Mucosa of descending colon (tissue), 3 donors: ENCODE measurements at regions not wholly inside any gene's neighbourhood (a gene's known extent, or its start where the extent isn't known, plus 50 kb on each side); places are given as distances from the start of the nearest gene placed in this dataset.
"Not testable (repeated sequence)": the region's sequence is repeated elsewhere in the genome, so short reads cannot be mapped to it uniquely, and the experiment has no call there.

Source experiments
- ATAC-seq: fragments of 200-7000 bp; cut with Tn5 transposase; one replicate; pipeline ENCODE4 v1.9.1; 2020; ENCODE audit warnings: mild to moderate bottlenecking, moderate library complexity
- DNase-seq, 3 donors: peaks; one replicate each; pipeline ENCODE4 v3.0.0-alpha.2; 2020
- H3K36me3 ChIP-seq: fragments of 200-600 bp; one replicate; pipeline ENCODE4 v1.8.0; 2021; ENCODE audit warnings: low read depth, mild to moderate bottlenecking
- H3K4me1 ChIP-seq: fragments of 200-600 bp; one replicate; pipeline ENCODE4 v1.8.0; 2021; ENCODE audit warnings: low read depth, mild to moderate bottlenecking
- H3K4me3 ChIP-seq: fragments of 200-600 bp; one replicate; pipeline ENCODE4 v1.8.0; 2021; ENCODE audit warnings: mild to moderate bottlenecking
- H3K9me3 ChIP-seq: fragments of 200-600 bp; one replicate; pipeline ENCODE4 v1.8.0; 2021; ENCODE audit warnings: mild to moderate bottlenecking
- intact Hi-C, 2 donors: fragments of 100-400 bp; cut with DNase I in 1 of 2; cut with micrococcal nuclease in 1 of 2; formaldehyde crosslinking; loops; one replicate each; pipeline versions ENCODE4 v1.11.0 to v1.11.1; 2022; cut with DNase I, micrococcal nuclease
- TF ChIP-seq, protein P1 (sequence below): fragments of 200-600 bp; IDR thresholded peaks from one replicate; pipeline ENCODE4 v1.8.0; 2022; ENCODE audit warnings: antibody characterized with exemption, mild to moderate bottlenecking
- donor health status: DM: no; HTN: no; CAD: no; lungs with moderate emphysema.
- donor health status: DM: no; HTN: no; CAD: no.
- donor health status: DM: no; HTN: yes; CAD: no.

DNA sequence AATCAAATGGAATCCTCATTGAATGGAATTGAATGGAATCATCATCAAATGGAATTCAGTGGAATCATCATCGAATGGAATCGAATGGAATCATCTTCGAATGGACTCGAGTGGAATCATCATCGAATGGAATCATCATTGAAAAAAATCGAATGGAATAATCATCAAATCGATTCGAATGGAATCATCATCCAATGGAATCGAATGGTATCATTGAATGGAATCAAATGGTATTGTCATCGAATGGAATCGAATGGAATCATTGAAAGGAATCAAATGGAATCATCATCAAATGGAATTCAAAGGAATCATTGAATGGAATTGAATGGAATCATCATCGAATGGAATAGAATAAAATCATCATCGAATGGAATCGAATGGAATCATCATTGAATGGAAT, 619.3 kb downstream of the TP53TG3F start:
- Histone ChIP-seq H3K4me3 (no peak overlapping the region), H3K36me3 (no peaks in the 10 kb centered on the region), H3K9me3 (peaks cover 96% of the 10 kb centered on the region), H3K4me1 (no peaks in the 10 kb centered on the region)
- TF ChIP-seq, protein P1, sequence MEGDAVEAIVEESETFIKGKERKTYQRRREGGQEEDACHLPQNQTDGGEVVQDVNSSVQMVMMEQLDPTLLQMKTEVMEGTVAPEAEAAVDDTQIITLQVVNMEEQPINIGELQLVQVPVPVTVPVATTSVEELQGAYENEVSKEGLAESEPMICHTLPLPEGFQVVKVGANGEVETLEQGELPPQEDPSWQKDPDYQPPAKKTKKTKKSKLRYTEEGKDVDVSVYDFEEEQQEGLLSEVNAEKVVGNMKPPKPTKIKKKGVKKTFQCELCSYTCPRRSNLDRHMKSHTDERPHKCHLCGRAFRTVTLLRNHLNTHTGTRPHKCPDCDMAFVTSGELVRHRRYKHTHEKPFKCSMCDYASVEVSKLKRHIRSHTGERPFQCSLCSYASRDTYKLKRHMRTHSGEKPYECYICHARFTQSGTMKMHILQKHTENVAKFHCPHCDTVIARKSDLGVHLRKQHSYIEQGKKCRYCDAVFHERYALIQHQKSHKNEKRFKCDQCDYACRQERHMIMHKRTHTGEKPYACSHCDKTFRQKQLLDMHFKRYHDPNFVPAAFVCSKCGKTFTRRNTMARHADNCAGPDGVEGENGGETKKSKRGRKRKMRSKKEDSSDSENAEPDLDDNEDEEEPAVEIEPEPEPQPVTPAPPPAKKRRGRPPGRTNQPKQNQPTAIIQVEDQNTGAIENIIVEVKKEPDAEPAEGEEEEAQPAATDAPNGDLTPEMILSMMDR: no peak
- intact Hi-C loops: no loop called here
- DNase-seq: no peak
- ATAC-seq: no peak

DNA sequence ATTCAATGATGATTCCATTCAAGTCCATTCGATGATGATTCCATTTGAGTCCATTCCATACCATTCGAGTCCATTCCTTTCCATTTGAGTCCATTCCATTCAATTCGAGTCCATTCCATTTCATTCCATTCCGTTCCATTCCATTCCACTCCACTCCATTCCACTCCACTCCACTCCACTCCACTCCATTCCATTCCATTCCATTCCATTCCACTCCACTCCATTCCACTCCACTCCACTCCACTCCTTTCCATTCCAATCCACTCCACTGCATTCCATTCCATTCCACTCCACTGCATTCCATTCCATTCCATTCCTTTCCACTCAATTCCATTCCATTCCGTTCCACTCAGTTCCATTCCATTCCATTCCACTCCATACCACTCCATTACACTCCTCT, 625.6 kb downstream of the TP53TG3F start:
- DNase-seq, H3K36me3 ChIP-seq, intact Hi-C loops, H3K4me1 ChIP-seq, H3K4me3 ChIP-seq: not testable (repeated sequence)
- ATAC-seq: peak; percentile 27
- H3K9me3 ChIP-seq: peaks cover 96% of the 10 kb centered on the region

DNA sequence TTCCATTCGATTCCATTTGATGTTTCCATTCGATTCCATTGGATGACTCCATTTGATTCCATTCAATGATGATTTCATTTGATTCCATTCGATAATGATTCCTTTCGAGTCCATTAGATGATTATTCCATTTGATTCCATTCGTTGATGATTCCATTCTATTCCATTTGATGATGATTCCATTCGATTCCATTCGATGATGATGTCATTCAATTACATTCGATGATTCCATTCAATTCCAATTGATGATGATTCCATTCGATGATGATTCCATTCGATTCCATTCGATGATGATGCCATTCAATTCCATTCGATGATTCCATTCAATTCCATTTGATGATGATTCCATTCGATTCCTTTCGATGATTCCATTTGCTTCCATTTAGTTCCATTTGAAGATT, 635.6 kb downstream of the TP53TG3F start:
- DNase-seq, H3K4me3 ChIP-seq, H3K36me3 ChIP-seq, H3K4me1 ChIP-seq, ATAC-seq, intact Hi-C loops: not testable (repeated sequence)
- H3K9me3 ChIP-seq: peaks cover 98% of the 10 kb centered on the region

DNA sequence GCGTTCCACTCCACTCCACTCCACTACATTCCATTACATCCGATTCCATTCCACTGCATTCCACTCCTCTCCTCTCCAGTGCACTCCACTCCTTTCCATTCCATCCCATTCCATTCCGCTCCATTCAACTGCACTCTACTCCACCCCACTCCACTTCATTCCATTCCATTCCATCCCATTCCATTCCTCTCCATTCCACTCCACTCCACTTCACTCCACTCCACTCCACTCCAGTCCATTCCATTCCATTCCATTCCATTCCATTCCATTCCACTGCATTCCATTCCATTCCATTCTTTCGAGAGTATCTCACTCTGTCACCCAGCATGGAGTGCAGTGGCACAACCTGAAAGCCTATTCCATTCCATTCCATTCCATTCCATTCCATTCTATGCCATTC, 637.5 kb downstream of the TP53TG3F start:
- H3K4me1 ChIP-seq, intact Hi-C loops, H3K4me3 ChIP-seq, DNase-seq, H3K36me3 ChIP-seq: not testable (repeated sequence)
- peaks cover 93% of the 10 kb centered on the region for H3K9me3 ChIP-seq
- ATAC-seq: peak; percentile 31

DNA sequence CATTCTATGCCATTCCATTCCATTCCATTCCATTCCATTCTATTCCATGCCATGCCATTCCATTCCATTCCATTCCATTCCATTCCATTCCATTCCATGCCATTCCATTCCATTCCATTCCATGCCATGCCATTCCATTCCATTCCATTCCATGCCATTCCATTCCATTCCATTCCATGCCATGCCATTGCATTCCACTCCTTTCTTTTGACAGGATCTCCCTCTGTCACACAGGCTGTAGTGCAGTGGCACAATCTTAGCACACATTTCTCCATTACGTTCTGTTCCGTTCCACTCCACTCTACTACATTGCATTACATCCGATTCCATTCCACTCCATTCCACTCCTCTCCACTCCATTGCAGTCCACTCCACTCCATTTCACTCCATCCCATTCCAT, 637.9 kb downstream of the TP53TG3F start:
- peaks cover 93% of the 10 kb centered on the region for H3K9me3 ChIP-seq
- not testable (repeated sequence) for H3K4me3 ChIP-seq

DNA sequence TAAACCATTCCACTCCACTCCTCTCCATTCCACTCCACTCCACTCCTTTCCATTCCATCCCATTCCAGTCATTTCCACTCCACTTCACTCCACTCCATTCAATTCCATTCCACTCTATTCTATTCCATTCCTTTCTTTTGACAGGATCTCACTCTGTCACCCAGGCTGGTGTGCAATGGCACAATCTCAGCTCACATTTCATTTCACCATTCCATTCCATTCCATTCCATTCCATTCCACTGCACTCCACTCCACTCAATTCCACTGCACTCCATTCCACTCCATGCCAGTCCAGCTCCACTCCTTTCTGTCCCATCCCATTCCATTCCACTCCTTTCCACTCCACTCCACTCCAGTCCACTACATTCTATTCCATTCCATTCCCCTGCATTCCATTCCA, 638.6 kb downstream of the TP53TG3F start:
- H3K4me3 ChIP-seq, intact Hi-C loops, H3K36me3 ChIP-seq, H3K4me1 ChIP-seq, DNase-seq, ATAC-seq: not testable (repeated sequence)
- peaks cover 91% of the 10 kb centered on the region for H3K9me3 ChIP-seq

More for the DNA sequence above, 637.9 kb downstream of the TP53TG3F start:
- H3K36me3 ChIP-seq, DNase-seq, ATAC-seq, H3K4me1 ChIP-seq, intact Hi-C loops: not testable (repeated sequence)

DNA sequence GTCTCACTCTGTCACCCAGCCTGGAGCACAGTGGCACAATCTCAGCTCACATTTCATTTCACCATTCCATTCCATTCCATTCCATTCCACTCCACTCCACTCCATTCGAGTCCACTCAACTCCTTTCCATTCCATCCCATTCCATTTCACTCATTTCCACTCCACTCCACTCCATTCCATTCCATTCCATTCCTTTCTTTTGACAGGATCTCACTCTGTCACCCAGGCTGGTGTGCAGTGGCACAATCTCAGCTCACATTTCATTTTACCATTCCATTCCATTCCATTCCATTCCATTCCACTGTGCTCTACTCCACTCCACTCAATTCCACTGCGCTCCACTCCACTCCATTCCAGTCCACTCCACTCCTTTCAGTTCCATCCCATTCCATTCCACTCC, 639.6 kb downstream of the TP53TG3F start:
- H3K36me3 ChIP-seq, H3K4me1 ChIP-seq, ATAC-seq, DNase-seq, H3K4me3 ChIP-seq, intact Hi-C loops: not testable (repeated sequence)
- peaks cover 91% of the 10 kb centered on the region for H3K9me3 ChIP-seq
